ENCODE measurements at regions not wholly inside any gene's neighbourhood (a gene's known extent, or its start where the extent isn't known, plus 50 kb on each side); places are given as distances from the start of the nearest gene placed in this dataset.

GRCh38 chr9:25241421-25241820, 436.8 kb downstream of the TUSC1 start (continued):
- TF ChIP-seq KLF16 (tag by site-specific recombination; IDR thresholded peaks at IDR 0.05) (no peak), HOXD13 (CRISPR knock-in tag; IDR thresholded peaks at IDR 0.05; ENCODE audit: borderline replicate concordance) (no peak), HOXC10 (CRISPR knock-in tag; IDR thresholded peaks at IDR 0.05) (no peak), ZNF362 (tag by site-specific recombination; IDR thresholded peaks at IDR 0.05) (no peak), PATZ1 (tag by site-specific recombination; IDR thresholded peaks at IDR 0.05) (no peak), ZNF701 (tag by site-specific recombination; IDR thresholded peaks at IDR 0.05) (no peak), PRDM6 (tag by site-specific recombination; IDR thresholded peaks at IDR 0.05) (no peak)

- ChIA-PET POLR2A (no interaction called here), CTCF (no interaction called here)
- H3K4me1 ChIP-seq (ENCODE audit: control insufficient read depth, insufficient read depth, low read length), result no peaks in the 10 kb centered on the region
- H3K27ac ChIP-seq (ENCODE audit: extremely low read depth, low read depth, low read length), result no peak overlapping the region
- TF ChIP-seq PRDM2 (tag by site-specific recombination; IDR thresholded peaks at IDR 0.05; ENCODE audit: borderline replicate concordance), result no peak
- TF ChIP-seq YY1 (tag by site-specific recombination; IDR thresholded peaks at IDR 0.05), result no peak
- no peak for TF ChIP-seq ZNF132 (tag by site-specific recombination; IDR thresholded peaks at IDR 0.05; ENCODE audit: borderline replicate concordance)
- no peak for TF ChIP-seq ZNF169 (tag by site-specific recombination; IDR thresholded peaks at IDR 0.05)
- TF ChIP-seq ZNF398 (tag by site-specific recombination; IDR thresholded peaks at IDR 0.05), result no peak
- TF ChIP-seq ZNF366 (tag by site-specific recombination; conservative IDR thresholded peaks at IDR 0.05), result no peak
- TF ChIP-seq ZNF704 (tag by site-specific recombination; IDR thresholded peaks at IDR 0.05), result no peak
- no peak for TF ChIP-seq MZF1 (tag by site-specific recombination; IDR thresholded peaks at IDR 0.05; ENCODE audit: borderline replicate concordance)
- TF ChIP-seq ZNF600 (tag by site-specific recombination; IDR thresholded peaks at IDR 0.05), result no peak
- H3K9me3 ChIP-seq (ENCODE audit: control insufficient read depth, insufficient read depth, low read depth, low read length), result no peaks in the 10 kb centered on the region
- H3K4me3 ChIP-seq (ENCODE audit: low read depth, low read length), result no peak overlapping the region
- H3K36me3 ChIP-seq (ENCODE audit: control insufficient read depth in 2 of 2, insufficient read depth in 1 of 2, low read length in 2 of 2), result no peaks in the 10 kb centered on the region
These were observed 451.1 kb downstream of the TUSC1 start for GRCh38 chr9:25226901-25227686.

All from HEK293 (cell line).